ENCODE measurements at regions not wholly inside any gene's neighbourhood (a gene's known extent, or its start where the extent isn't known, plus 50 kb on each side); places are given as distances from the start of the nearest gene placed in this dataset.

GRCh38 chr10:44801383-44802327 lies 109.5 kb upstream of the TMEM72 start:
- TF ChIP-seq CTCF (IDR thresholded peaks at IDR 0.05 in 8 of 11, conservative IDR thresholded peaks at IDR 0.05 in 3 of 11) (no peak), POLR2A (IDR thresholded peaks at IDR 0.05) (no peak)

Data from spleen (tissue), 7 donors.